Activated CD4-positive, alpha-beta T cell treated with anti-CD3 and anti-CD28 coated beads, Interleukin-2, amount 50 U/mL, for 16 hours (primary cell): ENCODE measurements at regions not wholly inside any gene's neighbourhood (a gene's known extent, or its start where the extent isn't known, plus 50 kb on each side); places are given as distances from the start of the nearest gene placed in this dataset.

Source experiments
- DNase-seq: peaks from one replicate; pipeline ENCODE4 v3.0.0-alpha.2; 2020

DNA sequence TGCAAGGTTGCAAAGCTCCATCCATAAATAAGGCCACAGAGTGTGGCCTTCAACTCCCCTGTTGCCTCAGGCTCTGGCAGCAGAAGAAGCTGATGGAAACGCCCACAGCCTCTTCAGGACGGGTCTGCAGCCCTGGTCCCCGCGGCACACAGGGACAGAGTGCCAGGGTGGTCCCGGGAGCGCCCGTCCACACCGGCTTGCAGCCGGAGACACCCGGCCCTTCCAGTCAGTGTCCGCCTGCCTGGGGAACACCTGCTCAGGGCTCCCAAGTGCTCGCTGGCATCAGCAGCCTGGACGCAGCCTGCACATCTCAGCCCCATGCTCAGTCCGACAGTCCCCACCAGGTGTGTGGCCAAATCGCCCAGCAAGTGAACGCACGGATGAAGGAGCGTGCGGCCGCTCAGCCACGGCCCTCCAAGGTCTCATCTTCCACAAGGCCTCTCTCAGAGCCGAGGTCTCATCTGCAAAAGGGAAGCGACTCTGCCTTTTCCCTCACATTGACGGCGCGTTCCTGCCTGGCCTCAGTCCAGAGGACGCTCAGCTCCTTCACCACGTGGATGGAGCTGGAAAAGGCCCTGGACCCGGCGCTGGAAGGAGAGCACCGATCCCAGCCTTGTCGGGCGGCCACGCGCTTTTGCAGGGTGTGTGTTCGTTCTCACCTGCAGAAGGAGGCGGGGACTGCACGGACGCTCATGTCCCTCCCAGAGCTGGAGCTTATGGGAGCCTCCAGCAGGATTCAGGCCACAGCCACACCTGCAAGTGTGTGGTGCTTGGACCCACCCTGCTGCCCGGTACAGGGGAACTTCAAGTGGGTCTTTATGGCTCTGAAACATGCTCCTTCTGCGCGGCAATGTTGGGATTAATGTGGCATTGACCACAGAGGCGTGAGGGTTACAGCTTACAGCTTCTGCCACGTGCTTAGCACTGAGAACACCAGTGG, 180.4 kb downstream of the DLL1 start:
- no peak for DNase-seq

DNA sequence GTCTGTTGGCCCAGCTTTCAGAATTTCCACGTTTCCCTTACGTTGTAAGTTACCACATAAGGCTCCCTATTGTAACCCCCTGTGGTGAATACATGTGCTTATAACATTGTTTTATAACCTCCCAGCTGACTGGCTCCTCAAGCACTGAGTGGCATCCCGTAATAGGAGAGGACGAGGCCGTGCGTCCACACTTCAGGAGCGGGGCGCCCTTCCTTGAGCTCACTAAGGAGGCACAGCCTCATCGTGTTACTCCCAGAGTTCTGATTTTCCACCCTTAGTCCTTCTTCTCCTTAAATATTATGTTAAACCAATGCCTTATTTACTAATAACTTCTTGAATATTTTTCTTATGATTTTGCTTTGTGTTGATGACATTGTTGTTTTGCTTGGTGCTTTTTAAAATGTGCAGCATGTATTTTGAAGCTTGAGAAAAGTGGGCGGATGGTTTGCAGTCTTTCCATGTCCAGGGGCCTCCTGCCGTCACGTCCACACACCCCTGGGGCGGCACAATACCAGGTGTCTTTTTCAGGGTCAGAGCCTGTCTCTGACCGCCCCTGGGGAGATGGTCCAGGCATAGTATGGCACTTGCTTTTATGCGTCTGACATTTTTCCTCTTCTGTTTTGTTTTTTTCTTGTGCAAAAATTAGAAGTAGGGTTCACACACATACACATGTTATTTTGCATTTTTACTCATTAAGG, 181.8 kb downstream of the DLL1 start:
- no peak for DNase-seq

DNA sequence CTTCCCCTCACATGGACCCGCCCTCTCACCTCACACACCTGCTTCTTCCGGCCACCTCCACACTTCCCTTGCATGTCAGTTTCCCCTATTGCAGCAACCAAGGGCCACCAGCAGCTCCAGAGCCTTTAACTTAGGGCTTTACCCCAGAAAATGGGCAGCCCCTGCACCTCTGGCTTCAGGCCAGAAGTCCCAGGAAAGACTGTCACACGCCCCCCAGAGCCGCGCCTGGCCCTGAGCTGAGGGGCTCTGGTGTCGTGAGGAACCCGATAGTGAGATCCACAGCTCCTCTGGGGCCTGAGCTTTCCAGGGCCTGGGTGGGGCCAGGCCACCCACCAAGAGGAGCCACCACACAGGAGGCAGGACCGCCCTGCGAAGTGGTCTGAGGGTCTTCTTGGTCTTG, 182.4 kb downstream of the DLL1 start:
- DNase-seq: no peak

DNA sequence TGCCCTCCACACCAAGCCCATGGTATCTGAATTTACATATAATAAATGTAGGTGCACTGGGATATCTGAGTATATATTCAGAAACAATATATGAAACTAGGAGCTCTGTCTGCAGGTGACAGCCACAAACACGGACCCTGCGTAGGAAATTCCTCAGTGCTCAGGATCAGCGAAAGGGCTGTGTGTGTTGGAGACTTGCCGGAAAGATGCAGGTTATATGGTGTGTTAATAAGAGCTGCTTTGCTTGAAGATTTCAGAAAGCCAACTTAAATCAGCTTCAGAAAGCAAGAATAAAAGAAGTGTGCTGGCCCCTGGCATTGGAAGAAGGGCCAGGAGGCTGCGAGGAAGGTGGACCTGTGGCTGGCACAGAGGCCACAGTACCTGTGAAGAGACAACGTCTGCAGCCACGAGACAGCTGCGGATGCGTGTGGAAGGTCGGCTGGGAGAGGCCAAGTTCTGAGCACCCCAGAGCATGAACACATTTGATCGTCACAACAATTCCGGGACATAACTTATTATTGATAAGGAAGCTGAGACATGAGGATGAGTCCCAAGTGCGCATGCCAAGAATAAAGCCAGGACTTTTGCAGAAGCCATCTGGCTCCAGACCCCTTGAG, 183.2 kb downstream of the DLL1 start:
- no peak for DNase-seq

DNA sequence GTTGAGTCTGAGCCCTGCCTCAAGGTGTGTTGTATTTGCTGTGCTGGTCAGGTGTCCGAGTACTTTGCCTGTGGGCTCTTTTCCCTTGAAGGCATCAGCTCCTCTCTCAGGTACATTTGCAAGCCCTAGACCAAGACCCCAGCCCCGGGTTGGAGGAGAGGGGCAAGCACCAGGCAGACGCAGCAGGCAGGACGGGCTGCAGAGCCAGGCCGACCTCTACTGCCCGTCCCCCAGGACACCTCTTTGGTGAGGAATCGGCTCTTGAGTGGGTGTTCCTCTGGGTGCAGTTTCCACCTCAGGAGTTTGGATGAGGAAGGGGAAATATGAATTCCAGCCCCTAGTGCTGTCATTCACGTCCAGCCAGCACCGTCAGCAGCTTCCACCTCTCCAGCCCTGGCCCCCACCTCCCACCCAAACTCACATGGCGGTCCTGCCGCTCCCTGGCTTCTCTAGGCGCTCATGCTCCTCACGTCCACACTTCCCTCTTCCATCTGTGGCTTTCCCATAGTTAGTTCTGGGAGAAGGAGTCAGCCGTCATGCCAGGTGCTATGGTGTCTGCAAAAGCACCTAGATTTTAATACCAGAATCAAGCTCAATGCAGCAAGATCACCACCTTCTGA, 183.9 kb downstream of the DLL1 start:
- DNase-seq: no peak

DNA sequence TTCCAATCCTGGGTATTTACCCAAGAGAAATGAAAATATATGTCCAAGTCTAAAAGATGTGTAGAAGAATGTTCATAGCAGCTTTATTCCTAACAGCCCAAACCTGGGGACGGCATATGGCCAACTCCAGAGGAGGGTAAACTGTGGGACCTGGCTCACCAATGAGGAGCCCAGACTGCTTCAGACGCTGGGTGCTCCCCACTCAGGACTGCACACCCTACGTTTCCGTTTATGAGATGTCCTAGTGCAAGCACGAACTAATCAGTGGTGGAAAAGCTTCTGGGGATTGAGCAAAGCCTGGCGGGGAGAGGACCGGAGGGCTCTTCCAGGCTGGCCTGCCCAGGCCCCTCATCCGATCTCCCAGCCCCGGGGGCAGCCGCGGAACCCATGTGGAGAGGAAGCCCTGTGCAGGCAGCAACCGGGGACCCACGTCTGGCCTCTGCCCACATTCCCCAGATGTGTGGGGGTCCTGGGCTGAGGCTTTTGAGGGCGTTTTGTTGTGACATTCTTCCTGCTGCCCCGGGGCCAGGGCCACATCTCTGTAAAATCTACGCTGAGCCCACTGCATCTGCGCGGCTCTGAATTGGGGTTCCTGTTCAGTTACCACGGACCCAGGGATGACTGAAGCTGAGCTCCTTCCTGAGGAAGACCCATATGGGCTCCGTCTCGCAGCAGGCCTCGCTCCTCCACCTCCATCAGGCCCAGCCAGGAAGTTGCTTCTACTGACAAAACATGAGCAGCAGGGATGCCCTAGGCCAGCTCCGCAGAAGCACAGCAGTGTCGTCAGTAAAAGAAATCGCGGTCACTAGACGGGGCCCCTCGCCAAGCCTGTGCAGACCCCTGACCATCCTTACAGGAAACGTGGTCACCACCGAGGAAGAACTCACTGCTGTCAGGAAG, 188.0 kb downstream of the DLL1 start:
- no peak for DNase-seq

DNA sequence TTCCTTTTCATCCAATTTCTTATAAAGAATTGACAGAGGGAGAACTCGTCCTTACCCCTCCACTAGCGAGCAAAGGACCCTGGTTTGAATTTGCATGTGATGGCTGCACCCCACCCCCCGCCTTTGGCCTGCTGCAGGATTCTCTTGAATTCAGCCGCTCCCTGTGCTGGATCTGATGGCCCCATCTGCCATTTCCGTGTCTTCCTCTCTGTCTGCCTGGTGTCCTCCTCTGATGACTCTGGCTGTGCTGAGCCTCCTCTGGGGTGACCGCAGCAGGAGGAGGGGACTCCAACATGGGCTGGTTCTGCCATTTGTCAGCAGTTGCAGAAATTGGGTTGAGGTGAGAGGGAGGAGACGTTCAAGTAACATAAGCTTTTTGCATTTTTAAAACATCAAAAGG, 188.8 kb downstream of the DLL1 start:
- DNase-seq: no peak

DNA sequence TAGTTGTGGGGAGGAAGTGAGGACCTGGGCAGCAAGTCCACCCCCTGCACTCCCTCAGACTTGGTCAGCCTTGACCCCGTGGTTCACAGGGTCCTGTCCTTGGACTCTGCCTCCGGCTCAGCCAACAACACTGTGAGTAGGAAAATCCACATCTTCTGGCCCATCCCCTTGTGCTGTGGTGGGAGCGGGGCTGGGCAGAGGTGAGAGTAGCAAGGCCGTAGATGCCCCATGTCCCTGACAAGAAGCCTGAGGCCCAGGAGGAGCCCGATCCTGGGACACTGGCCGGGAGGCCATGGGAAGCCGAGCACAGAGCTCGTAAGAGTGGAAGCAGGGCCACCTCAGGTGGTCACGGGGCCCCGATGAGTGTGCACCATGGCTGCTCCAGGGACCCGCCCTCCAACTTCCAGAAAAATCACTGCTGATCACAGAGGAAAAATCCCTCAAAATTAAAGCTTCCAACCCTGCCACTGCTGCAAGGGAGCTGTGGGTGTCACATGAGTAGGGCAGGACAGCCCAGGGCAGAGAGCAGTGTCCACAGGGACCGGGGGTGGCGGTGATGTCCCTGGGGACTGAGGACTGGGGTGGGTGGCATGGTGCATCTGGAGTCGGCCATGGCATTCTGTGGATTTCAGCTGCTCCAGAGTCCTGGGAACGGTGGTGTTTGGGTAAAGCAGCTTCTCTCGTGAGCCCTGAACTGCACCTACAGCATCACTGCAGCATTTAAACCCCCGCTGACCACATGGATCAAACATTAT, 189.4 kb downstream of the DLL1 start:
- DNase-seq: no peak

DNA sequence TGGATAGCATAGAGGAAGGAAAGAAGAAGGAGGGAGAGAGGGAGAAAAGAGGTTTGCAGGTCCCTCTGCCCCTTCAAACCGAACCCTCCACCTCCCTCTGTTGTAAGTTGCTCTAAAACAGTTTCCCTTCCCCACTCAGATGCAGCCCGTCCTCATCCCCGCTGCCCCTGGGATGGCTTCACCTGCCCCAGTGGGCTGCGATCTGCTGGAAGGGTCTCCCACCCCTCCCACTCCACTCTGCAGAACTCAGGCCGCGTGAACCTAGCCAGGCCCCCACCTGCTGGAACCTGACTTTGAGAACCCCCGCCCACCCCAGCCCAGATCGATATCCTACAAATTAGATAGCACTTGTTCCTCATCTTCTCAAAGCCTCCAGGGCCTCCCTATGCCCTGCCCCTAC, 190.8 kb downstream of the DLL1 start:
- no peak for DNase-seq

DNA sequence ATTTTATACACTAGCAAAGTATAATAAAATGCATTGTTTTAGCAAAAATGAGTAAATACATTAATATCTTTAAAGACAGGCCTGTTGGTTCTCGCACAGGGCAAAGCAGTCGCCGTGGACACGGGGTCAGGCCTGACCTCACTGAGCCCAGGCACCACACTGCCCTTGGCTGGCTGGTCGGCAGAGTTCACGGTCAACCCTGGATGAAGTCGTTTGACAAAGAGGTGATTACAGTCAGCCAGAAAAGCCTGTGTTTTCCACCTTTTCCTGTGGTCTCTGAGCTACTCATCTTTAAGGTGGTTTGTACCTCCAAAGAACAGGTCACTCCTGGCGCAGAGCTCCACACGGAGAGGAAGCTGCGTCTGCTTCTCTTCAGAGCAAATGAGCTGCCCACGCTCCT, 191.5 kb downstream of the DLL1 start:
- DNase-seq: no peak

DNA sequence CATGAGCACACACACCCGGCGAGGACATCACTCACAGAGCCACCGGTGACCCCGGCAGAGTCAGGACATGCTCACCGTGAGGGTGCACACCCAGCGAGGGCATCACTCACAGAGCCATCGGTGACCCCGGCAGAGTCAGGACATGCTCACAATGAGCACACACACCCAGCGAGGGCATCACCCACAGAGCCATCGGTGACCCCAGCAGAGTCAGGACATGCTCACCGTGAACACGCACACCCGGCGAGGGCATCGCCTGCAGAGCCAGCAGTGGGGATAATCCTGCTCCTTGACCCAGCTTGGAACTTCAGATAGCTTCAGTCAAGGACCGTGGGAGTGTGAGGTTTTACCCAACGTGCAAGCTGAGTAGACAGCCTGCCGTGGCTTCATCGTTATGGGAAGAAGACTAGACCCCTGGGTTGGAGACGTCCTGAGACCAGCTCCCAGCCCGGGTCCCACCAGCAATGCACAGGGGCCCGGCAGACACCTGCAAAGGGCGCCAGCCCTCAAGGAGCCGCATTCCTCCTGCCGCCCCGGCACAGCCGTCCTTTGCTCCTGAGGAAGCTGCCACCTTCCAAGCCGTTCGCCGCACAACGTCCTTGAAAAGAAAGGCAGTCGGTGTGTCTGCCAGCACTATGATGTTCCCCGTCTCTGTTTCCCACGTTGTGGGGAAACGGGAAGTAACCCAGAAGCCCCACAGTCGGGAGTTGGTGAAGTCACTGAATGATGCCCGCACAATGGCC, 192.3 kb downstream of the DLL1 start:
- no peak for DNase-seq

DNA sequence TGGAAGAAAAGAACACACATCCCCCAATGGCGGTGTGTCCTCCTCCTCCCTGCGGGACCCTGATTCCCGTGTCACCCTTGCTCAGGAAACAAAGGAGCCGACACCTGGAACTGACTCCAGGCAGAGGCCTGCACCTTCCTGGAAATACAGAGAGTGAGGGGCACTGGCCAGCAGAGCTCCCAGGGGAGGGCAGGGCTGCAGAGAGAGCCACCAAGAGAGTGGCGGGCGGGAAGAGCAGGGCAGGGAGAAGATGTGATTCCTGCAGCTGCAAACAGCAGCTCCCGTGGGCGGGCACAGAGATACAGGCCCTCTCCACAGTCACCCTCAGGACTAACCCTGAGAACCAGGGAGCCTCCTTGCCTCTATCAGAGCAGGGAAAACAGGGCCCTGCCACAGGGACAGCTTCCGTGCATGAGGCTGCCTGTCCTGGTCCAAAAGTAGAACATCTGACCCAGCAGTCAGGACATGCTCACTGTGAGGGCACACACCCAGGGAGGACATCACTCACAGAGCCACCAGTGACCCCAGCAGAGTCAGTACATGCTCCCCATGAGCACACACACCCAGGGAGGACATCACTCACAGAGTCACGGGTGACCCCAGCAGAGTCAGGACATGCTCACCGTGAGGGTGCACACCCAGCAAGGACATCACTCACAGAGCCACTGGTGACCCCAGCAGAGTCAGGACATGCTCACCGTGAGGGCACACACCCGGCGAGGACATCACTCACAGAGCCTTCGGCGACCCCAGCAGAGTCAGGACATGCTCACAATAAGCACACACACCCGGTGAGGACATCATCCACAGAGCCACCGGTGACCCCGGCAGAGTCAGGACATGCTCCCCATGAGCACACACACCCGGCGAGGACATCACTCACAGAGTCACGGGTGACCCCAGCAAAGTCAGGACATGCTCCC, 193.1 kb downstream of the DLL1 start:
- no peak for DNase-seq

DNA sequence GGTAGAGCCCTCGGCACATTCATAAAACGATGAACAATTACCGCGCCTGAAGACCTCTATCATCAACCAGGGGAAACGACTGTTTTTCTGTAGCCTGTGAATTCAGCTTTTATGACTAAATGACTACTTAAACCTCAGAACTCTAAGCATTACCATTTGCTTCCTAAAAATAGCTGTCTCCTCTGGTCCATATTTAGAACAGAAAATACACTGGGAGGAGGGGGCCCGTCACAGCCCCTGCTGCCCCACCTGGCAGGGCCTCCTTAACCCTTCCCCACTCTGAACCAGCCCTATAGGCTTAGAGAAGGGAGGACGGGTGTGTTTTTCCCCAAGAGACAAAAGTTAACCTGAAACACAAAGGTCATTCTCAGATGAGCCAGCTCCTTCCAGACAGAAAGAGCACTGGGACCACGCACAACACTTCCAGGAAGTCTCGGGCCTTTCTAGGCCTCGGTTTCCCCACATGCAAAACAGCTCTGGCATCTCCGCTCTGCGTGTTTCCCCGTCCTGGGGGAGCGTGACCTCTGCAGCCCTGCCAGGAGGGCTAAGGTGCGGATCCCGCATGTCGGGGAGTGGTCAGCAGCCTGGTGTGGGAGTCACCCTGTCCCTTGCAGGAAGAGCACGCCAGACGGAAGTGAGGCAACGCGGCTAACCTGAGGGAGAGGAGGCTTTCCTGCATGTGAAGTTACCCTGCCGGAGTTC, 193.9 kb downstream of the DLL1 start:
- no peak for DNase-seq

DNA sequence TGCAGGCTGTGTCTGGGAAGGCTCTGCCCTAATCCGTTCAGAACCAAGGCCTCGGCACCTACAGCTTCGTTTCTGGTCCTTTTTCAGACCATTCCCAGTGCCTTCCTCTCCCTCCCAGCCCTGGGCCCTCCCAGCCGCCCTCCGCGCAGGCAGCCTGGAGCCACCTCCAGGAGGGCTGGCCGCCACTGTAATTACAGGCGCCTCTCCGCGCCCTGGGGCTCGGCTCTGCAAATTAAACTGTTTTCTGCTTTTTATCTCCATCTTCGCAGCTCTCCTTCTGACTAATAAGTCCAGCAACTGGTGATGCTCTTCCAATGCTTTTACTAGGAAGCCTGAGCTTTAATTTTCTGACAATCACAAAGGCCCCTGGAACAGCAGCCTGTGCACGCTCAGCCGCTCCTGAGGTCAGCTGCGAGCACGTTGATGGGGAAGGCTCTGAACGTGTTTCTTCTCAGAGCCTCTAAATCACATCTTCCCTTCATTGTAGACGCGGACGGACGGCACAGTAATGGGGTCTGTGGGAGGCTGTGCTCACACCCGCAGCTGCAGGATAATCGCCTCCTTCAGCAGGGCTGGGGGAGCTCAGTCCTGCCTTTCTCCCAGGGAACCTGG, 194.6 kb downstream of the DLL1 start:
- DNase-seq: no peak

DNA sequence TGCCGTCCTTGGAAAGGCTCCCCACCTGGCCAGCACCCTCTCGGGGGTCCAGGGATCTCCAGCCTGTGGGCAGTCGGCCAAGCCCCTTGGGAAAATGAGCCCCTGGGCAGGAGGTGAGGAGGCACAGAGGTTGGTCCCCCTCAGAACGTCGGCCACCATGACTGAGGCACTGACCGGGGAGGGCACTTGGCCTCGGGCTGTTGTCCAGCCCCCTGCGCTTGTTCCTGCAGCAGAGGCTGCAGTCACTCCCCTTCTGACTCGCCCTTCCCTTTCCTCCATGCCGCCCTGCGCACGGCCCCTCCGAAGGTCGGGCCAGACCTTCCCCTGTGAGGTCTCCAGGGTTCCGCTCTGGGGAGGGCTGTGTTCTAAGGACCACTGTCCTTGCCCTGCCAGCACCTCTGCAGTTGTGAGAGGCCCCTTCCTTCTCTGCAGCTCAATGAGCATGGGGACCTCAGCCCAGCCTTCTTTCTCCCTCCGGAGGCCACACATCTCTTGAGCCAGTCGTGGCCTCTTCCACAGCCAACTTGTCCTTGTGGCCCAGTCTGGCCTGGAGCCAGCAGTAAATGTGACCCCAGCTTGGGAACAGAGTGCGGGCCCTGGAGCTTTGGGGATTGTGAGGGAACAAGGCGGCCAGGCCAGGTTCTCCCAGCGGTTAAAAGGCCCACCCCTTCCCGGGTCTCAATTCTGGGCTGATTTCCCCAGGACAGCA, 195.5 kb downstream of the DLL1 start:
- DNase-seq: no peak

DNA sequence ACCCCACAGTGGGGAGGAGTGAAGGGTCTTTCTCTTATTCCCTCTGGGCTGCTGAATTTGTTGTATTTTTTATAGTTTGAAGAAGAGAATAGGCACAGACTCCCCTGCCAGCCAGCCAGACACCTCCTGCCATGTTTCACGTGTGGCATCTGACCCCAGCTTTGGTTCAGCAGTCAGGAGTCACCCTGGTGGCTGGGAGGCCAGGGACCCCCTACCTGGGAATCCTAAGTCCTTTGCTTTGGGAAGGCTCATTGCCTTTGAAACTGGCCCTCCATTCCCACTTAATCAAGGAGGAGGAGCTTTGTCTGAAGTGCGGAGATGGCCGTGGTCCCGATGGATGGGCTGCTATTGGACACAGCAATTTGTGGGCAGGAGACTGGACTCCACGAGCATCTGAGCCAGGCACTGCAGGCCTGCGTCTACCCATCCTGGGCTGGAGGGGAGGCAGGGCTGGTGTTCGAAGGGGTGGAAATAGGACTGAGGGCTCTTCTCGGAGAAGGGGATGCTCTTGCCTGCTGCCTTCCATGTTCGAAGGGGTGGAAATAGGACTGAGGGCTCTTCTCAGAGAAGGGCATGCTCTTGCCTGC, 196.1 kb downstream of the DLL1 start:
- no peak for DNase-seq
